Keratinocyte (primary cell): ENCODE measurements at regions not wholly inside any gene's neighbourhood (a gene's known extent, or its start where the extent isn't known, plus 50 kb on each side); places are given as distances from the start of the nearest gene placed in this dataset.

Experiments
- DNase-seq: peaks from one replicate; pipeline ENCODE4 v3.0.0-alpha.2; 2011; ENCODE audit warnings: low read depth, missing footprints, low spot score
- FAIRE-seq: peaks from 2 replicates; lab custom pipeline; 2011; peaks lifted over from hg19 to GRCh38; lab: Jason Lieb, UNC
- H2AFZ ChIP-seq: 2 replicates; pipeline ENCODE4 v1.6.0; 2012; ENCODE audit warnings: low read length, control low read depth, inconsistent platforms; ENCODE audit not compliant: control insufficient read depth
- H3K27ac ChIP-seq: 2 replicates; pipeline ENCODE4 v1.5.1; 2011; ENCODE audit warnings: low read length; ENCODE audit not compliant: control insufficient read depth, insufficient read depth
- H3K27me3 ChIP-seq: 3 replicates; pipeline ENCODE4 v1.6.0; 2011; ENCODE audit warnings: low read length; ENCODE audit not compliant: control insufficient read depth, insufficient read depth; ENCODE audit errors: extremely low read depth
- H3K36me3 ChIP-seq, 2 experiments: 2 replicates in 1 of 2; 3 replicates in 1 of 2; pipeline ENCODE4 v1.5.1; 2011; ENCODE audit warnings: low read length in 2 of 2, mild to moderate bottlenecking in 1 of 2; ENCODE audit not compliant: control insufficient read depth in 2 of 2, insufficient read depth in 2 of 2; ENCODE audit errors: extremely low read depth in 1 of 2
- H3K4me1 ChIP-seq: 3 replicates; pipeline ENCODE4 v1.5.1; 2011; ENCODE audit warnings: low read length; ENCODE audit not compliant: control insufficient read depth, insufficient read depth; ENCODE audit errors: extremely low read depth
- H3K4me2 ChIP-seq: 3 replicates; pipeline ENCODE4 v1.6.0; 2011; ENCODE audit warnings: low read depth, low read length; ENCODE audit not compliant: control insufficient read depth, insufficient read depth; ENCODE audit errors: extremely low read depth
- H3K4me3 ChIP-seq, 3 experiments: fragments of 200-600 bp in 1 of 3; sonication (generic) in 1 of 3; 2 replicates in 2 of 3; 3 replicates in 1 of 3; pipeline ENCODE4 v1.5.1; 2011 to 2016; ENCODE audit warnings: low read length in 3 of 3, mild to moderate bottlenecking in 3 of 3, control low read depth in 2 of 3, inconsistent platforms in 1 of 3, low read depth in 1 of 3, mixed read lengths in 1 of 3, mixed run types in 1 of 3, moderate library complexity in 1 of 3; ENCODE audit not compliant: control insufficient read depth in 2 of 3, insufficient read depth in 2 of 3; ENCODE audit errors: extremely low read depth in 1 of 3
- H3K79me2 ChIP-seq: 2 replicates; pipeline ENCODE4 v1.6.0; 2012; ENCODE audit warnings: low read length; ENCODE audit not compliant: control insufficient read depth, insufficient read depth
- H3K9ac ChIP-seq: 3 replicates; pipeline ENCODE4 v1.6.0; 2011; ENCODE audit warnings: low read length; ENCODE audit not compliant: control insufficient read depth, insufficient read depth; ENCODE audit errors: extremely low read depth
- H3K9me1 ChIP-seq: 3 replicates; pipeline ENCODE4 v1.6.0; 2011; ENCODE audit warnings: low read length; ENCODE audit not compliant: control insufficient read depth, insufficient read depth; ENCODE audit errors: extremely low read depth
- H3K9me3 ChIP-seq: 2 replicates; pipeline ENCODE4 v1.5.1; 2012; ENCODE audit warnings: low read depth, low read length; ENCODE audit not compliant: control insufficient read depth
- H4K20me1 ChIP-seq: 3 replicates; pipeline ENCODE4 v1.6.0; 2011; ENCODE audit warnings: low read length; ENCODE audit not compliant: control insufficient read depth, insufficient read depth; ENCODE audit errors: extremely low read depth
- EZH2 ChIP-seq: IDR thresholded peaks from one replicate; pipeline ENCODE4 v1.6.1; 2012; ENCODE audit warnings: inconsistent platforms, mild to moderate bottlenecking, low read length, moderate library complexity
- dilution Hi-C: fragments of 300-500 bp; cut with MboI; formaldehyde crosslinking; loops from one replicate; pipeline ENCODE4 v1.7.0; 2020; ENCODE audit warnings: low sequenced_read_pairs; ENCODE audit not compliant: extremely low pct_ligation_motif_present
- TF ChIP-seq, protein P1 (sequence below), 3 experiments: IDR thresholded peaks in 1 of 3; conservative IDR thresholded peaks in 1 of 3; optimal IDR thresholded peaks in 1 of 3; 2 replicates in 2 of 3; 3 replicates in 1 of 3; pipeline versions ENCODE3 to v1.5.1; 2011; ENCODE audit warnings: low read length in 3 of 3, mild to moderate bottlenecking in 3 of 3, moderate library complexity in 2 of 3, control low read depth in 1 of 3, inconsistent platforms in 1 of 3; ENCODE audit not compliant: insufficient read depth in 2 of 3; ENCODE audit errors: extremely low read depth in 1 of 3

- H3K9ac ChIP-seq = no peak overlapping the region
- H2AFZ ChIP-seq = no peak overlapping the region
- DNase-seq (no peak), FAIRE-seq (no peak)
- H3K79me2 ChIP-seq = no peaks in the 10 kb centered on the region
- no peaks in the 10 kb centered on the region for H3K36me3 ChIP-seq
- dilution Hi-C loops = no loop called here
- no peaks in the 10 kb centered on the region for H3K9me1 ChIP-seq
- no peak overlapping the region for H3K4me2 ChIP-seq
- no peaks in the 10 kb centered on the region for H4K20me1 ChIP-seq
- H3K9me3 ChIP-seq = no peaks in the 10 kb centered on the region
- no peaks in the 10 kb centered on the region for H3K4me1 ChIP-seq
- TF ChIP-seq EZH2 = no peak
- TF ChIP-seq, protein P1, sequence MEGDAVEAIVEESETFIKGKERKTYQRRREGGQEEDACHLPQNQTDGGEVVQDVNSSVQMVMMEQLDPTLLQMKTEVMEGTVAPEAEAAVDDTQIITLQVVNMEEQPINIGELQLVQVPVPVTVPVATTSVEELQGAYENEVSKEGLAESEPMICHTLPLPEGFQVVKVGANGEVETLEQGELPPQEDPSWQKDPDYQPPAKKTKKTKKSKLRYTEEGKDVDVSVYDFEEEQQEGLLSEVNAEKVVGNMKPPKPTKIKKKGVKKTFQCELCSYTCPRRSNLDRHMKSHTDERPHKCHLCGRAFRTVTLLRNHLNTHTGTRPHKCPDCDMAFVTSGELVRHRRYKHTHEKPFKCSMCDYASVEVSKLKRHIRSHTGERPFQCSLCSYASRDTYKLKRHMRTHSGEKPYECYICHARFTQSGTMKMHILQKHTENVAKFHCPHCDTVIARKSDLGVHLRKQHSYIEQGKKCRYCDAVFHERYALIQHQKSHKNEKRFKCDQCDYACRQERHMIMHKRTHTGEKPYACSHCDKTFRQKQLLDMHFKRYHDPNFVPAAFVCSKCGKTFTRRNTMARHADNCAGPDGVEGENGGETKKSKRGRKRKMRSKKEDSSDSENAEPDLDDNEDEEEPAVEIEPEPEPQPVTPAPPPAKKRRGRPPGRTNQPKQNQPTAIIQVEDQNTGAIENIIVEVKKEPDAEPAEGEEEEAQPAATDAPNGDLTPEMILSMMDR (optimal IDR thresholded peaks at IDR 0.05 in 1 of 3, IDR thresholded peaks at IDR 0.05 in 1 of 3, conservative IDR thresholded peaks at IDR 0.05 in 1 of 3; ENCODE audit: extremely low read depth in 1 of 3, insufficient read depth in 2 of 3, low read length in 3 of 3) = no peak
- no peak overlapping the region for H3K4me3 ChIP-seq
- no peaks in the 10 kb centered on the region for H3K27me3 ChIP-seq
- no peak overlapping the region for H3K27ac ChIP-seq
Observed at GRCh38 chr1:189774721-189775287, 702.9 kb downstream of the BRINP3 start.

GRCh38 chr1:189775343-189775742, 702.3 kb downstream of the BRINP3 start:
- no peaks in the 10 kb centered on the region for H3K9me1 ChIP-seq
- no peaks in the 10 kb centered on the region for H3K36me3 ChIP-seq
- H2AFZ ChIP-seq = no peak overlapping the region
- DNase-seq (no peak), FAIRE-seq (no peak)
- H3K27ac ChIP-seq = no peak overlapping the region
- H3K9ac ChIP-seq = no peak overlapping the region
- dilution Hi-C loops = no loop called here
- no peaks in the 10 kb centered on the region for H3K27me3 ChIP-seq
- no peaks in the 10 kb centered on the region for H3K79me2 ChIP-seq
- no peak overlapping the region for H3K4me2 ChIP-seq
- TF ChIP-seq, protein P1 (optimal IDR thresholded peaks at IDR 0.05 in 1 of 3, IDR thresholded peaks at IDR 0.05 in 1 of 3, conservative IDR thresholded peaks at IDR 0.05 in 1 of 3; ENCODE audit: extremely low read depth in 1 of 3, insufficient read depth in 2 of 3, low read length in 3 of 3) = no peak
- TF ChIP-seq EZH2 = no peak
- no peaks in the 10 kb centered on the region for H4K20me1 ChIP-seq
- no peaks in the 10 kb centered on the region for H3K4me1 ChIP-seq
- H3K4me3 ChIP-seq = no peak overlapping the region
- no peaks in the 10 kb centered on the region for H3K9me3 ChIP-seq
